Endothelial cell of umbilical vein (primary cell): ENCODE measurements at regions not wholly inside any gene's neighbourhood (a gene's known extent, or its start where the extent isn't known, plus 50 kb on each side); places are given as distances from the start of the nearest gene placed in this dataset.

Source experiments
- BruUV-seq: library from RNA; stranded (reverse); fragments of 400-500 nt; replicated peaks from 2 replicates; lab custom pipeline; 2021; lab: Mats Ljungman, UMichigan
- CTCF ChIA-PET: fragments of 300-600, 350-600 bp; sonication (Branson Sonifier 250); formaldehyde crosslinking; loops from one replicate; lab custom pipeline; 2021; ENCODE audit warnings: antibody characterized with exemption, inconsistent platforms; lab: Charles Lee
- POLR2A ChIA-PET: fragments of 300-600, 350-600 bp; sonication (Branson Sonifier 250); formaldehyde crosslinking; loops from one replicate; lab custom pipeline; 2021; ENCODE audit warnings: antibody characterized with exemption, inconsistent platforms; lab: Charles Lee
- DNase-seq: peaks from one replicate; pipeline ENCODE4 v3.0.0-alpha.2; 2011; ENCODE audit warnings: low read depth, low spot score
- FAIRE-seq: peaks from 2 replicates; lab custom pipeline; 2011; peaks lifted over from hg19 to GRCh38; lab: Jason Lieb, UNC
- H2AFZ ChIP-seq: 2 replicates; pipeline ENCODE4 v1.6.0; 2012; ENCODE audit warnings: low read depth, low read length, control low read depth, inconsistent platforms
- H3K27ac ChIP-seq: 2 replicates; pipeline ENCODE4 v1.5.1; 2011; ENCODE audit warnings: low read depth, mild to moderate bottlenecking, control low read depth, low read length, moderate library complexity; ENCODE audit not compliant: insufficient read depth
- H3K27me3 ChIP-seq, 2 experiments: 2 replicates each; pipeline versions ENCODE4 v1.6.0 to v1.6.1; 2011; ENCODE audit warnings: low read length in 2 of 2, mixed read lengths in 1 of 2; ENCODE audit not compliant: control insufficient read depth in 2 of 2, insufficient read depth in 2 of 2
- H3K36me3 ChIP-seq, 2 experiments: 2 replicates in 1 of 2; 3 replicates in 1 of 2; pipeline ENCODE4 v1.5.1; 2011; ENCODE audit warnings: low read length in 2 of 2, mild to moderate bottlenecking in 1 of 2, moderate library complexity in 1 of 2; ENCODE audit not compliant: control insufficient read depth in 2 of 2, insufficient read depth in 2 of 2; ENCODE audit errors: extremely low read depth in 1 of 2
- H3K4me1 ChIP-seq: 3 replicates; pipeline ENCODE4 v1.5.1; 2011; ENCODE audit warnings: mild to moderate bottlenecking, low read length; ENCODE audit not compliant: control insufficient read depth, insufficient read depth; ENCODE audit errors: extremely low read depth
- H3K4me2 ChIP-seq: 2 replicates; pipeline ENCODE4 v1.6.1; 2011; ENCODE audit warnings: low read length, control low read depth, mixed read lengths; ENCODE audit not compliant: insufficient read depth
- H3K4me3 ChIP-seq, 3 experiments: fragments of 200-600 bp in 1 of 3; sonication (generic), shearing (Covaris generic) in 1 of 3; replicated peaks in 1 of 3; 2 replicates each; pipeline ENCODE4 v1.5.1; 2011 to 2016; ENCODE audit warnings: control low read depth in 3 of 3, low read length in 3 of 3, mild to moderate bottlenecking in 2 of 3, inconsistent platforms in 1 of 3, low read depth in 1 of 3, moderate library complexity in 1 of 3; ENCODE audit not compliant: insufficient read depth in 1 of 3
- H3K79me2 ChIP-seq: 2 replicates; pipeline ENCODE4 v1.6.0; 2012; ENCODE audit warnings: low read length, inconsistent platforms; ENCODE audit not compliant: control insufficient read depth, insufficient read depth
- H3K9ac ChIP-seq: replicated peaks from 2 replicates; pipeline ENCODE3; 2011; ENCODE audit warnings: low read length, control low read depth; ENCODE audit not compliant: insufficient read depth; ENCODE audit errors: extremely low read depth
- H3K9me1 ChIP-seq: replicated peaks from 3 replicates; pipeline ENCODE4 v1.6.0; 2011; ENCODE audit warnings: mild to moderate bottlenecking, low read length; ENCODE audit not compliant: control insufficient read depth, insufficient read depth; ENCODE audit errors: extremely low read depth
- H3K9me3 ChIP-seq: replicated peaks from 2 replicates; pipeline ENCODE4 v1.5.1; 2012; ENCODE audit warnings: low read length, inconsistent platforms; ENCODE audit not compliant: control insufficient read depth, insufficient read depth
- H4K20me1 ChIP-seq: replicated peaks from 2 replicates; pipeline ENCODE3; 2011; ENCODE audit warnings: mild to moderate bottlenecking, low read length; ENCODE audit not compliant: control insufficient read depth, insufficient read depth; ENCODE audit errors: extremely low read depth
- CTCF ChIP-seq, 2 donors: IDR thresholded peaks; 1 replicate in 1 of 2; 2 replicates in 1 of 2; pipeline ENCODE4 v1.5.1; 2011; ENCODE audit warnings: low read length in 2 of 2, mild to moderate bottlenecking in 2 of 2, moderate library complexity in 2 of 2, control low read depth in 1 of 2, inconsistent platforms in 1 of 2, low read depth in 1 of 2; ENCODE audit not compliant: insufficient read depth in 1 of 2; ENCODE audit errors: extremely low read depth in 1 of 2
- EZH2 ChIP-seq: IDR thresholded peaks from 2 replicates; pipeline ENCODE4 v1.6.1; 2012; ENCODE audit warnings: borderline replicate concordance, low read depth, mild to moderate bottlenecking, moderate library complexity, low read length, inconsistent platforms; ENCODE audit not compliant: severe bottlenecking
- FOS ChIP-seq: IDR thresholded peaks from 2 replicates; pipeline ENCODE4 v1.6.1; 2011; ENCODE audit warnings: mild to moderate bottlenecking, low read length, moderate library complexity, borderline replicate concordance; ENCODE audit not compliant: insufficient read depth
- GATA2 ChIP-seq: IDR thresholded peaks from 2 replicates; pipeline ENCODE4 v1.7.0; 2011; ENCODE audit warnings: low read depth, mild to moderate bottlenecking, moderate library complexity, mixed read lengths, low read length; ENCODE audit not compliant: insufficient read length, insufficient read depth
- JUN ChIP-seq: IDR thresholded peaks from 2 replicates; pipeline ENCODE4 v1.6.1; 2011; ENCODE audit warnings: borderline replicate concordance, low read depth; ENCODE audit not compliant: insufficient read length, insufficient read depth
- MAX ChIP-seq: IDR thresholded peaks from 2 replicates; pipeline ENCODE4 v1.6.1; 2011; ENCODE audit not compliant: insufficient read depth, insufficient read length
- MYC ChIP-seq: IDR thresholded peaks from one replicate; pipeline ENCODE4 v1.6.1; 2011; ENCODE audit warnings: mild to moderate bottlenecking, low read depth, low read length
- POLR2A ChIP-seq: IDR thresholded peaks from 2 replicates; pipeline ENCODE4 v1.6.1; 2012; ENCODE audit warnings: low read depth, mild to moderate bottlenecking, control low read depth, low read length
- POLR2AphosphoS5 ChIP-seq: IDR thresholded peaks from 2 replicates; pipeline ENCODE4 v1.6.1; 2012; ENCODE audit warnings: low read depth, mild to moderate bottlenecking, control low read depth, low read length, moderate library complexity; ENCODE audit not compliant: insufficient read depth
- dilution Hi-C: fragments of 300-500 bp; cut with MboI; formaldehyde crosslinking; loops from one replicate; pipeline ENCODE4 v1.15.0; 2019; ENCODE audit warnings: low sequenced_read_pairs; ENCODE audit not compliant: extremely low pct_ligation_motif_present
- intact Hi-C: fragments of 100-400 bp; cut with micrococcal nuclease; formaldehyde crosslinking; loops from one replicate; pipeline ENCODE4 v1.10.0; 2022

GRCh38 chr12:74145328-74145727 lies 392.3 kb upstream of the ATXN7L3B start:
- no peaks in the 10 kb centered on the region for H3K79me2 ChIP-seq
- dilution Hi-C loops: no loop called here
- H3K9ac ChIP-seq: no peak overlapping the region
- H3K9me3 ChIP-seq: no peaks in the 10 kb centered on the region
- H4K20me1 ChIP-seq: no peaks in the 10 kb centered on the region
- H3K4me2 ChIP-seq: no peak overlapping the region
- no peak for FAIRE-seq
- H3K4me3 ChIP-seq: no peak overlapping the region
- no peak for DNase-seq
- intact Hi-C loops: no loop called here
- H2AFZ ChIP-seq: no peak overlapping the region
- H3K36me3 ChIP-seq: no peaks in the 10 kb centered on the region
- ChIA-PET CTCF (no interaction called here), POLR2A (no interaction called here)
- TF ChIP-seq GATA2: no peak
- TF ChIP-seq POLR2AphosphoS5: no peak
- TF ChIP-seq MAX: no peak
- no peak for TF ChIP-seq MYC
- TF ChIP-seq EZH2: no peak
- no peak for TF ChIP-seq JUN
- TF ChIP-seq POLR2A: no peak
- TF ChIP-seq FOS: no peak
- no peak for TF ChIP-seq CTCF (IDR thresholded peaks at IDR 0.05; ENCODE audit: extremely low read depth in 1 of 2, insufficient read depth in 1 of 2, low read depth in 1 of 2, low read length in 2 of 2)
- no TSS peak for BruUV-seq
- no peaks in the 10 kb centered on the region for H3K4me1 ChIP-seq
- H3K27ac ChIP-seq: no peak overlapping the region
- no peaks in the 10 kb centered on the region for H3K27me3 ChIP-seq
- H3K9me1 ChIP-seq: no peaks in the 10 kb centered on the region
